ENCODE measurements at regions not wholly inside any gene's neighbourhood (a gene's known extent, or its start where the extent isn't known, plus 50 kb on each side); places are given as distances from the start of the nearest gene placed in this dataset.
"Not testable (repeated sequence)": the region's sequence is repeated elsewhere in the genome, so short reads cannot be mapped to it uniquely, and the experiment has no call there.

- 87 to 93% methylated on average over 4 of the region's 4 CpGs for WGBS, 2 donors
Measured at GRCh38 chr6:144690666-144691065, 405.5 kb downstream of the UTRN start.

GRCh38 chr6:144692050-144692449 lies 406.9 kb downstream of the UTRN start:
- not testable (repeated sequence) for H3K27ac ChIP-seq; H3K4me1 ChIP-seq; DNase-seq; H3K27me3 ChIP-seq; ATAC-seq (ENCODE audit: low FRiP score in 2 of 2); H3K4me3 ChIP-seq; H3K9me3 ChIP-seq
- WGBS, 2 donors, result 90 to 100% methylated on average over 1 of the region's 1 CpG
- peaks cover 0 to 12% (median 5%) of the 10 kb centered on the region in 4 donors for H3K36me3 ChIP-seq

More at GRCh38 chr6:144690666-144691065, 405.5 kb downstream of the UTRN start:
- Histone ChIP-seq H3K27me3 (no peaks in the 10 kb centered on the region), H3K36me3 (peaks cover 0 to 12% (median 5%) of the 10 kb centered on the region in 4 donors), H3K4me1 (no peaks in the 10 kb centered on the region), H3K27ac (no peak overlapping the region), H3K4me3 (no peak overlapping the region), H3K9me3 (peaks cover 5 to 13% (median 9%) of the 10 kb centered on the region in 4 donors)
- DNase-seq (no peak), ATAC-seq (ENCODE audit: low FRiP score in 2 of 2) (no peak)
- TF ChIP-seq POLR2A (IDR thresholded peaks at IDR 0.05) (no peak), CTCF (IDR thresholded peaks at IDR 0.05) (no peak), EP300 (IDR thresholded peaks at IDR 0.05) (no peak), POLR2AphosphoS5 (IDR thresholded peaks at IDR 0.05) (no peak)

GRCh38 chr6:144695858-144696533 lies 410.9 kb downstream of the UTRN start:
- H3K27me3 ChIP-seq, result no peaks in the 10 kb centered on the region
- WGBS, 2 donors, result 89 to 94% methylated on average over 3 of the region's 3 CpGs
- H3K27ac ChIP-seq, result no peak overlapping the region

GRCh38 chr6:144696610-144697368 lies 411.7 kb downstream of the UTRN start:
- DNase-seq (no peak), ATAC-seq (ENCODE audit: low FRiP score in 2 of 2) (no peak)
- TF ChIP-seq POLR2A (IDR thresholded peaks at IDR 0.05) (no peak), POLR2AphosphoS5 (IDR thresholded peaks at IDR 0.05) (no peak), CTCF (IDR thresholded peaks at IDR 0.05) (no peak), EP300 (IDR thresholded peaks at IDR 0.05) (no peak)
- no peaks in the 10 kb centered on the region for H3K27me3 ChIP-seq
- no peak overlapping the region for H3K27ac ChIP-seq
- H3K4me1 ChIP-seq, result peaks cover 0 to 8% (median 0%) of the 10 kb centered on the region in 4 donors
- peaks cover 0 to 25% (median 7%) of the 10 kb centered on the region in 4 donors for H3K36me3 ChIP-seq
- 62 to 66% methylated on average over 2 of the region's 2 CpGs for WGBS, 2 donors
- H3K4me3 ChIP-seq, result no peak overlapping the region
- peaks cover 0 to 5% (median 0%) of the 10 kb centered on the region in 4 donors for H3K9me3 ChIP-seq

More at GRCh38 chr6:144695858-144696533, 410.9 kb downstream of the UTRN start:
- ATAC-seq (ENCODE audit: low FRiP score in 2 of 2) (no peak), DNase-seq (no peak)
- Histone ChIP-seq H3K4me1 (peaks cover 0 to 8% (median 0%) of the 10 kb centered on the region in 4 donors), H3K9me3 (peaks cover 0 to 5% (median 0%) of the 10 kb centered on the region in 4 donors), H3K36me3 (peaks cover 0 to 17% (median 6%) of the 10 kb centered on the region in 4 donors), H3K4me3 (no peak overlapping the region)
- TF ChIP-seq CTCF (IDR thresholded peaks at IDR 0.05) (no peak), POLR2A (IDR thresholded peaks at IDR 0.05) (no peak), POLR2AphosphoS5 (IDR thresholded peaks at IDR 0.05) (no peak), EP300 (IDR thresholded peaks at IDR 0.05) (no peak)

- Histone ChIP-seq H3K4me3 (no peak overlapping the region), H3K27me3 (no peaks in the 10 kb centered on the region), H3K4me1 (peaks cover 0 to 8% (median 0%) of the 10 kb centered on the region in 4 donors), H3K9me3 (no peaks in the 10 kb centered on the region), H3K27ac (no peak overlapping the region), H3K36me3 (peaks cover 3 to 26% (median 7%) of the 10 kb centered on the region in 4 donors)
- TF ChIP-seq CTCF (IDR thresholded peaks at IDR 0.05) (no peak), EP300 (IDR thresholded peaks at IDR 0.05) (no peak), POLR2AphosphoS5 (IDR thresholded peaks at IDR 0.05) (no peak), POLR2A (IDR thresholded peaks at IDR 0.05) (no peak)
- DNase-seq (no peak), ATAC-seq (ENCODE audit: low FRiP score in 2 of 2) (no peak)
- WGBS, 2 donors, result 67 to 72% methylated on average over 2 of the region's 2 CpGs
Measured at GRCh38 chr6:144697369-144697760, 412.2 kb downstream of the UTRN start.

All from upper lobe of left lung (tissue), 6 donors.